ENCODE measurements at regions not wholly inside any gene's neighbourhood (a gene's known extent, or its start where the extent isn't known, plus 50 kb on each side); places are given as distances from the start of the nearest gene placed in this dataset.
A peak's percentile ranks its signal among the peaks of the same experiment; 100 is the strongest.
"Not testable (repeated sequence)": the region's sequence is repeated elsewhere in the genome, so short reads cannot be mapped to it uniquely, and the experiment has no call there.

GRCh38 chr2:5616019-5616418 lies 76.2 kb upstream of the SOX11 start:
- DNase-seq (ENCODE audit: low spot score), result no peak

- DNase-seq (ENCODE audit: low spot score), result no peak
Measured at GRCh38 chr2:5617358-5617757, 74.8 kb upstream of the SOX11 start.

- no peak for DNase-seq (ENCODE audit: low spot score)
Measured at GRCh38 chr2:5617796-5618195, 74.4 kb upstream of the SOX11 start.

- DNase-seq (ENCODE audit: low spot score), result peak; percentile 38
Measured at GRCh38 chr2:5618271-5618670, 73.9 kb upstream of the SOX11 start.

- DNase-seq (ENCODE audit: low spot score), result not testable (repeated sequence)
Measured at GRCh38 chr2:5625556-5626065, 66.6 kb upstream of the SOX11 start.

- not testable (repeated sequence) for DNase-seq (ENCODE audit: low spot score)
Measured at GRCh38 chr2:5628484-5628883, 63.7 kb upstream of the SOX11 start.

- not testable (repeated sequence) for DNase-seq (ENCODE audit: low spot score)
Measured at GRCh38 chr2:5629510-5629909, 62.7 kb upstream of the SOX11 start.

GRCh38 chr2:5637051-5637450 lies 55.1 kb upstream of the SOX11 start:
- DNase-seq (ENCODE audit: low spot score), result not testable (repeated sequence)

Data from globus pallidus (tissue), 1 donor.